ENCODE measurements at regions not wholly inside any gene's neighbourhood (a gene's known extent, or its start where the extent isn't known, plus 50 kb on each side); places are given as distances from the start of the nearest gene placed in this dataset.
"Not testable (repeated sequence)": the region's sequence is repeated elsewhere in the genome, so short reads cannot be mapped to it uniquely, and the experiment has no call there.

DNA sequence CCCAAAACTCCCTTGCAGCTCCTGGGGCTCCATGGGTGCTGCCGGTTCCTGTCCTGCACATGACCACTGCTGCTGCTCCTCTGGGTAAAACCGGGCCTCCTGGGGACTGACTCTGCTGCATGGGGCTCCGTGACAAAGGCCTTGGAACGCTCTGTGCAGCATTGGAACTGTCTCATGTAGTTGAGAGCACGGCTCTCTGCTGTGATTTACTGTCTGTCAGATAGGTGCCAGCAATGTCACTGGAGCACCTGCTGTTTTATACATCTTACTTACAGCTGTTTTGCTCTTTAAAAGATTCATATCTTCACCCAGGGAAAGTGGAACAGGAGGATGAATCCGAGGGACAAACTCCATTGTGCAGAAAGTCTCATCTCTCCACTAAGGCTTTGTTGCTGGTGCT lies 138.1 kb downstream of the YIPF5 start:
- DNase-seq: no peak
- in situ Hi-C loops (cut with MboI; ENCODE audit: low pct_unique_long_range_greater_than_20kb, low sequenced_read_pairs): no loop called here

DNA sequence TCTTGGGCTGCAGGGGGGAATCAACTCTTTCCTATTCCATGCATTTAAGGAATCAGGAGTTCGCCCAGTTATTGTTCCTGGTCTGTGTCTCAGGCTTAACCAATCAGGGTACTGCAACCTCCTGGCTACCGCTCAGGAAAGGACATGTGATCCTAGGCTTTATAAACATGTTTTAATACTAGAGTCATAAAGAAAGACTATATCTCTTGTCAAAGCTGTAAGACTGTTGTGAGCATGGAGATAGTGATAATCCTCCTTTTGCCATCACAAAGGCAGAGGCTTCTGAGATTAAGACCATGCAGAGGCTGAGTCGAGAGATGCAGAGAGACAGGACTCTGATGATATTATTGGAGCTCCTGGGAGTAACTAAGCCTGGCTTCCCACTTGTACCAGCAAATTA lies 137.0 kb downstream of the YIPF5 start:
- in situ Hi-C loops (cut with MboI; ENCODE audit: low pct_unique_long_range_greater_than_20kb, low sequenced_read_pairs): no loop called here
- DNase-seq: no peak

DNA sequence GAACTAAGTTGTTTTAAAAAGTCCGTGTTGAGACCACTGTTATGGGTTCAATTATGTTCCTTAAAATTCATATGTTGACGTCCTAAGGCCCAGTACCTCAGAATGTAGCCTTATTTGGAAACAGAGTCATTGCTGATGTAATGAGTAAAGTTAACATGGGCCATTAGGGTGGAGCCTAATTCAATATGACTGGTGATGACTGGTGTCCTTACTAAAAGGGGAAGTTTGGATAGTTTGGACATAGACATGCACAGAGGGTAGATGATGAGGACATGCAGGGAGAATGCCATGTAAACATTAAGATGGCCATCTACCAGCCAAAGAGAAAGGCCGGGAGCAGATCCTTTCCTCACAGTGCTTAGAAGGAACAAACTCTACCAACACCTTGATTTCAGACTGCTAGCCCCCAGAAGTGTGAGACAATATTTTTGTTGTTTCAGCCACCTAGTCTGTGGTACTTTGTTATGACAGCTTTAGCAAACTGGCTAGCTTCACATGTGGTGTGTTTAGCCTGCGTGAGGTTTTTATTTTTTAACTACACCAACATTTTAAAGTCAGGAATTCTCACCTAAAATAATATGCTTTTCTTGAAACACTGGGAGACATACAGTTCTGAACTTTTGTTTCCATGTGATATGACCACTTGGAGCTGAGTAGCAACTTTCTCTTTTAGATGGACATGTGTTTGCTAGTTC lies 135.3 kb downstream of the YIPF5 start:
- DNase-seq: no peak
- in situ Hi-C loops (cut with MboI; ENCODE audit: low pct_unique_long_range_greater_than_20kb, low sequenced_read_pairs): no loop called here

DNA sequence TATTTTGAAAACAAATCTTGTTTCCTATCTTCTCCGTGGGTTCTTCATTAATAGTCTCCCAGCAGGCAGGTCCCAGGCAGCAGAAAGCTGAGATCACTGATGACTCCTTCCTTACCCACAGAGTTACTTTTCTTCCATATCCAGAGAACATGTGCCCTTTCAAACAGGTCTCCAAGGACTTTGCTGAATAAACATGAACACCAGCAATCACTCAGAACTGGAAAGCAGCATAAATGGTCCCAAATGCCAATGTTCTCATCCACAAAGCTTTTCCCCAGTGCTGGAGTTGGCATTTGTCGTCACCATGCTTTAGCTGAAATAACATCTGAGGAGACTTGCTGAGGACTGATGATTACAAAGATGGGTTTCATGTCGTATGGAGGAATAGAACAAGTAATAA lies 134.0 kb downstream of the YIPF5 start:
- DNase-seq: no peak
- in situ Hi-C loops (cut with MboI; ENCODE audit: low pct_unique_long_range_greater_than_20kb, low sequenced_read_pairs): no loop called here

DNA sequence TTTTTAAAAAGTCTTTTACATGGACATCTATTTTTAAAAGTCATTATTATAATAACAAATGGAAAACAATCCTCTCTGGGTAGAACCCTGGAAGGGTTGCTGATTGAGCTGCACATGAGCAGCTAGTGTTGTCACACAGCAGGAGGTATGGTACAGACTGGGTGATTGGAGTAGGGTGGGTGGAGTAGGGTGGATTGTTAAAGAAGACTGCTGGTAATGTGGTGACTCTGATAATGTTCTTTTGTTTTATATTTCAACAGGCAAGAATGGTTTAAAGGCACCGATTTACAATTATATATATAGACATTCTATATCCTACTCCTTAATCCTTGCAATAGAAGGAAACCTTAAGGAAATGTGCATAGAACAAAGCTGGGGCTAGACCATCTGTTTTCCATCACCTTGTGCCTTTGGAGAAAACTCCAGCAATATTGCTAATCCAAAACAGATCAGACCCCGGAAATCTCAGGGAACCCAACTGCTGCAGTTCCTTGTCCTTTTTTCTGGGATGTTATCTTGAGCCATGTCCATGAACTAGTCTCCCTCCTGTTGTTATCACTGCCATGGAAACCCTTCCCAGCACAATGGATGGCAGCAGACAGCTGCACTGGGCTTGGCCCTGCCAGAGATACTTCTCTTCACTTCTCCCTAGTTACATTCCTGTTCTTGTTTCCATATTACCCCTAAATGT lies 129.7 kb downstream of the YIPF5 start:
- in situ Hi-C loops (cut with MboI; ENCODE audit: low pct_unique_long_range_greater_than_20kb, low sequenced_read_pairs): no loop called here
- no peak for DNase-seq

DNA sequence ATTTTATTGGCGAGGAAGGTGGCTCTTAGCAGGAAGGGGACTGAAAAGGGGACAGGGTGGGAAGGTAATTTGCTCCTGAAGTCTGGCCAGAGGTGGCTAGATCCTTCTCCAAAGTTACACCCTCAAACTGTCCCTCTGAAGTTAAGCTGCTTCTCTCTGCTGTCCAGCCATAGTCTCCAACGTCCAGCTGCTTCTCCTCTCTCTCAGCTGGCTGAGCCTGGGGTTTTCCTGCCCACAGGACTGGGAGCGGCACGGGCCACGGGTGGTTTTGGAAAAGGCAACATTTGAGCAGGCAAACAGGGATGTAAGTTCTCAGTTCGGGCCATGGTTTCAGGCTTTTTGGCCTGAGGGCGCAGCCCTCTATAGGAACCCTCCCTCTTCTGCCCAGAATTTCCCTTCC lies 128.3 kb downstream of the YIPF5 start:
- in situ Hi-C loops (cut with MboI; ENCODE audit: low pct_unique_long_range_greater_than_20kb, low sequenced_read_pairs): no loop called here
- DNase-seq: no peak

DNA sequence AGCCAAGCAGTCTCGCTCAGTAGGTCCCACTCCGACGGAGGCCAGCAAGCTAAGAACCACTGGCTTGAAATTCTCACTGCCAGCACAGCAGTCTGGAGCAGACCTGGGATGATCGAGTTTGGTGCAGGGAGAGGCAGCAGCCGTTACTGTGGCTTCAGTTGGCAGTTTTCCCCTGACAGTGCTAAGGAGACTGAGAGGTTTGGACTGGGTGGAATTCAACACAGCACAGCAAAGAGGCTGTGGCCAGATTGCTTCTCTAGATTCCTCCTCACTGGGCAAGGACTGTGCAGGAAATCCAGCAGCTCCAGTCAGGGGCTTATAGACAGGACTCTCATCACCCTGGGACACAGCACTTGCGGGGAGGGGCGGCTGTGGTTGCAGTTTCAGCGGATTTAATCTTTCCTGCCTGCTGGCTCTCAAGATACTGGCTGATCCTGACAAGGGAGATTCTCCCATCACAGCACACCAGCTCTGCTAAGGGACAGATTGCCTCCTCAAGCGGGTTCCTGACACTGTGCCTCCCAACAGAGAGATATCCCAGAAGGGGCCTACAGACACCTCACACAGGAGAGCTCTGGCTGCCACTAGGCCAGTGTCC lies 122.1 kb downstream of the YIPF5 start:
- DNase-seq: no peak
- in situ Hi-C loops (cut with MboI; ENCODE audit: low pct_unique_long_range_greater_than_20kb, low sequenced_read_pairs): no loop called here

DNA sequence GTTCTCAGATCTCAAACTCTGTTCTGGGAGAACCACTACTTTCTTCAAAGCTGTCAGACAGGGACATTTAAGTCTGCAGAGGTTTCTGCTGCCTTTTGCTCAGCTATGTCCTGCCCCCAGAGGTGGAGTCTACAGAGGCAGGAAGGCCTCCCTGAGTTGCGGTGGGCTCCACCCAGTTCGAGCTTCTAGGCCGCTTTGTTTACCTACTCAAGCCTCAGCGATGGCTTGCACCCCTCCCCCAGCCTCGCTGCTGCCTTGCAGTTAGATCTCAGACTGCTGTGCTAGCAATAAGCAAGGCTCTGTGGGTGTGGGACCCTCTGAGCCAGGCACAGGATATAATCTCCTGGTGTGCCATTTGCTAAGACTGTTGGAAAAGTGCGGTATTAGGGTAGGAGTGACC lies 115.1 kb downstream of the YIPF5 start:
- DNase-seq: not testable (repeated sequence)

DNA sequence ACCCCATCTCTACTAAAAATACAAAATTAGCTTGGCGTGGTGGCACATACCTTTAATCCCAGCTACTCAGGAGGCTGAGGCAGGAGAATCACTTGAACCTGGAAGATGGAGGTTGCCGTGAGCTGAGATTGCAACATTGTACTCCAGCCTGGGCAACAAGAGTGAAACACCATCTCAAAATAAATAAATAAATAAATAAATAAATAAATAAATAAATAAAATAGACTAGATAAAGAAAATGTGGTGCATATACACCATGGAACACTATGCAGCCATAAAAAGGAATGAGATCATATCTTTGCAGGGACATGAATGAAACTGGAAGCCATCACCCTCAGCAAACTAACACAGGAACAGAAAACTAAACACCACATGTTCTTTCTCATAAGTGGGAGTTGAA lies 110.4 kb downstream of the YIPF5 start:
- in situ Hi-C loops (cut with MboI; ENCODE audit: low pct_unique_long_range_greater_than_20kb, low sequenced_read_pairs); DNase-seq: not testable (repeated sequence)

More for the DNA sequence above, 115.1 kb downstream of the YIPF5 start:
- in situ Hi-C loops (cut with MboI; ENCODE audit: low pct_unique_long_range_greater_than_20kb, low sequenced_read_pairs): not testable (repeated sequence)

DNA sequence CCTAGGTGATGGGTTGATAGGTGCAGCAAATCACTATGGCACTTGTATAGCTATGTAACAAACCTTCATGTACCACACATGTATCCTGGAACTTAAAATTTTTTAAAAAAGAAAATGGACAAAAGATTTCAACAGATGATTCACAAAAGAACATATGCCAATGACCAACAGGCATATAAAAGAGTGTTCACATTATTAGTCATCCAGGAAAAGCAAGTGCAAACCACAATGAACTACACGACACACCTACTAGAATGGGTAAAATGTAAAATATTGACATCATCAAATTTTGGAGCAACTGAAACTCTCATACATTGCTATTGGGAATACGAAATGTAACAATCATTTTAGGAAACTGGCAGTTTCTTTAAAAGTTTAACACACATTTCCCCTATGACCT lies 109.9 kb downstream of the YIPF5 start:
- no peak for DNase-seq
- in situ Hi-C loops (cut with MboI; ENCODE audit: low pct_unique_long_range_greater_than_20kb, low sequenced_read_pairs): no loop called here

DNA sequence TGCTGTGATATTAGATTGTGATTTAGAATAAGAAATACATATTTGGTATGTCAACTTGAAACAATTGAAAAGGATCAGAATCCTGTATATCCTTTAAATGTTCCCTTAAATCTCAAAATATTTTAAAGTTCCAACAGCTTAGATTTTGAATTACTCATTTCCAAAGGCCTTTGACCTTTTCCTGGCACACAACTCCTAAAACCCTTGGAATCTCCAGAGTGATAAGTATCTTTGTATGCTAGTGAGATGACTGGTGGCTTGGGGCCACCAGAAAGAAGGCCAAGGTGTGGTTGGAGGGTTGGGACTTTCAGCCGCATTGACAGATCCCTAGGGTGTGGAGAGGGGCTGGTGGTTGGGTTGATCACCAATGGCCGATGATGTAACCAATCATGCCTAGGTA lies 104.7 kb downstream of the YIPF5 start:
- DNase-seq: no peak
- in situ Hi-C loops (cut with MboI; ENCODE audit: low pct_unique_long_range_greater_than_20kb, low sequenced_read_pairs): no loop called here

DNA sequence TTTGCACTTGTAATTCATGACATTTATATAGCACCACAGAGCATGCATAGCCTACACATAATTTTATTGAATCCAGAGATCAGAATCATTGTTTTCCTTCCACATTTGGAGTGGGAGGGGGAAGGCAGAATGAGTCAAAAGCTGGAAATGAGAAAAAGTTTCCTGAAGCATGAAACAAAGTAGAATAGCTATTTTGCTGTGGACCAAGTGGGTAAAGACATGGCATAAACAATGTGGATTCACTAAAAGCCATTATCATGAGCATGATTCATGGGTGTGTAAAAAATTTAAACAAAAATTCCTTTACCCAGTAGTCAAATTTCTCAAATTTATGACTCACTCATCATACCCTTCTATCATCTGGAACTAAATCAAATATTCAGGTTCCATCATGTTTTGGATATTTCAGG lies 97.9 kb downstream of the YIPF5 start:
- DNase-seq: no peak
- in situ Hi-C loops (cut with MboI; ENCODE audit: low pct_unique_long_range_greater_than_20kb, low sequenced_read_pairs): no loop called here

DNA sequence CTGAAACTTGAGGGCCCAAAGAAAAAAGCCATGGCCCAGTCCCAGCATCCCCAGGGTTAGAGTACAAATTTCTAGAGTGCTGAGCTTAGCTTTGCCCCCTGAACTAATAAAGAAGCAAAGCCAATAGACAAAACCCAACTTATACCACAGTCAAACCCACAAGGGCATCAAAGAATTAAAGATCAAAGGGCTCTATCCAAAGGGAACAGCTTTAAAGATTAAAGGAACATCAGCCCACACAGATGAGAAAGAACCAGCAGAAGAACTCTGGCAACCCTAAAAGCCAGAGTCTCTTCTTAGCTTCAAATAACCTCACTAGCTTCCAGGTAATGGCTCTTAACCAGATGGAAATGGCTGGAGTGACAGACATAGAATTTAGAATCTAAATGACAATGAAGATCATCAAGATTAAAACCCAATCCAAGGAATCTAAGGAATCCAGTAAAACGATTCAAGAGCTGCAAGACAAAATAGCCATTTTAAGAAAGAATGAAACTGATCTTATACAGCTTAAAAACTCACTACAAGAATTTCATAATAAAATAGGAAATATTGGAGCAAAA lies 93.9 kb downstream of the YIPF5 start:
- DNase-seq: no peak
- in situ Hi-C loops (cut with MboI; ENCODE audit: low pct_unique_long_range_greater_than_20kb, low sequenced_read_pairs): no loop called here

DNA sequence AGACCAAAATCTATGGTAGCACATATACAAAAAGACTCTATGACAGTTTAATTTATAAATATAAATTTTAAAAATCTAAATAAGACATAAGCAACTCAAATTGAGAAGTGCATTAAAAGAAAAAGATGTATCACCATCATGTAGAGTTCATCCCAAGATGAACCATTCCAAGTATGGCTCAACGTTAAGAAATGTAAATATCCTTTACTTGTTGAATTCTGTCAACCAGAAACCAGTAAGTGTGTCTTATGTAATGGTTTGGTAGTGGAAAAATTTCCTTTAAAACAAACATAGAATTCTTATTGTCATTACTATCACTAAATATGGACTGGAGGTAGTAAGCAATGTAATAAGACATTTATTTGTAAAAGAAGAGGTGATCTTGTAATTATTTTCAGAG lies 87.3 kb downstream of the YIPF5 start:
- DNase-seq: no peak
- in situ Hi-C loops (cut with MboI; ENCODE audit: low pct_unique_long_range_greater_than_20kb, low sequenced_read_pairs): no loop called here

DNA sequence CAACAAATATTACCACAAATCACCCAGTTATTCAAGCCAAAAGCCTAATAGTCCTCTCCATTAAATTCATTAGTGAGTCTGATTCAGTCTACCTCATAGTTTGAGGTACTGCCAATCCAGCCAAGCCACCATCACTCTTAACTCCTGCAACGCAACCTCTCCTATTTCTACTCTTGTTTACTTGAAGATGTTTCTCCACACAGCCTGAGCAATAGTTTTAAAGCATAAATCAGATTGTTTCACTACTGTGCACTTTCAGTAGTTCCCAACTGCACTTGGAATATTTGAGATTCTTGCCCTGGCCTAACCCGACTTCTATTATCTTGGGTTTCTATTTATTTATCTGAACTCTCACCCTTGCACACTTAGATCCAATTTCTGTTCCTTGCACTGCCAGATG lies 85.5 kb downstream of the YIPF5 start:
- DNase-seq: no peak
- in situ Hi-C loops (cut with MboI; ENCODE audit: low pct_unique_long_range_greater_than_20kb, low sequenced_read_pairs): no loop called here

DNA sequence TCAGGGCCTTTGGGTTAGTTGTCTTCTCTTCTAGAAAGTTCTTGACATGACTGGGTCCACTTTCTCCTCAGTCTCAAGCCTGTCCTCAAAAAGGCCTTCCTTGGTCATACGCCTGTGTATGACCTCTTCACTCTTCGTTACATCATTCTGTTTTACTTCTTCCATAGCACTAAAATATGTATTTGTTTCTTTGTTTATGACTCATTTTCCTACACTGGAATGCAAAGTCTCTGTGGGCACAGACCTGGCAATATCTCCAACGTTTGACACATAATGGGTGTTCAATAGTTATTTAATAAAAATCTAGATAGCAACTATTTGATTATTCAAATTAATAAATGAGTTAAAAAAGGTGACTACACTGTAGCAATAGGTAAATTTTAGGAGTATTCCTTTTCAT lies 85.1 kb downstream of the YIPF5 start:
- in situ Hi-C loops (cut with MboI; ENCODE audit: low pct_unique_long_range_greater_than_20kb, low sequenced_read_pairs): no loop called here
- DNase-seq: no peak

DNA sequence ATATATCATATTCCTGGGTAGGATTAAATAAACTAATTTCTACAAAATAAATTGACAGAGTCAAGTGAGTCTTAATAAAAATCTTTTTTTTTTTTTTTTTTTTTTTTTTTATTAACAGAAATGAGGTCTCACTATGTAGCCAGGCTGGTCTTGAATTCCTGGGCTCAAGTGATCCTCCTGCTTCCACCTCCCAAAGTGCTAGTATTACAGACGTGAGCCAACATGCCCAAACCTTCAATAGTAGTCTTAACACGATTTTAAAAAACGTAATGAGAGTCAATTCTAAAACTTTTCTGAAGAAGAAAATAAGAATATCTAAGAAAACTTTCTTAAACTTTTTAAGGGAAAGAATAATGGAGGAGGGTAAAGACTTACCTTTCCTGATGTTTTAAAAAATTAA lies 84.2 kb downstream of the YIPF5 start:
- DNase-seq: no peak

DNA sequence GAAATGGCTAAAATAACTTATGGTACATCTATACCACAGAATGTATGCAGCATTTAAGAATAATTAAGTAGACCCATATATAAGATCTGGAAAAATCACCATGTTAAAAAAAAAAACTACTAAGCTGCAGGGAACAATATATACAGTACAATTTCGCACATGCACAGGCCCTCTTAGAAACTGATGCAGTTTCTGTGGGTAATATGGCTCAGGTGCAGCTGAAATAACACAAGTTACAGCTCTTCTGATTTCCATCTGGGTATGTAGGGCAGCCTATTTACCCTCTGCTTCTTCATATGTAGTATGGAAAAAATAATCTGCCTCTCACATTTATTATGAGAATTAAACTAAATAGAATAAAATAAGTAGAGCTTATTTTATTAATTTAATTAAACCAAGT lies 82.9 kb downstream of the YIPF5 start:
- in situ Hi-C loops (cut with MboI; ENCODE audit: low pct_unique_long_range_greater_than_20kb, low sequenced_read_pairs): no loop called here
- no peak for DNase-seq

More for the DNA sequence above, 84.2 kb downstream of the YIPF5 start:
- in situ Hi-C loops (cut with MboI; ENCODE audit: low pct_unique_long_range_greater_than_20kb, low sequenced_read_pairs): no loop called here

DNA sequence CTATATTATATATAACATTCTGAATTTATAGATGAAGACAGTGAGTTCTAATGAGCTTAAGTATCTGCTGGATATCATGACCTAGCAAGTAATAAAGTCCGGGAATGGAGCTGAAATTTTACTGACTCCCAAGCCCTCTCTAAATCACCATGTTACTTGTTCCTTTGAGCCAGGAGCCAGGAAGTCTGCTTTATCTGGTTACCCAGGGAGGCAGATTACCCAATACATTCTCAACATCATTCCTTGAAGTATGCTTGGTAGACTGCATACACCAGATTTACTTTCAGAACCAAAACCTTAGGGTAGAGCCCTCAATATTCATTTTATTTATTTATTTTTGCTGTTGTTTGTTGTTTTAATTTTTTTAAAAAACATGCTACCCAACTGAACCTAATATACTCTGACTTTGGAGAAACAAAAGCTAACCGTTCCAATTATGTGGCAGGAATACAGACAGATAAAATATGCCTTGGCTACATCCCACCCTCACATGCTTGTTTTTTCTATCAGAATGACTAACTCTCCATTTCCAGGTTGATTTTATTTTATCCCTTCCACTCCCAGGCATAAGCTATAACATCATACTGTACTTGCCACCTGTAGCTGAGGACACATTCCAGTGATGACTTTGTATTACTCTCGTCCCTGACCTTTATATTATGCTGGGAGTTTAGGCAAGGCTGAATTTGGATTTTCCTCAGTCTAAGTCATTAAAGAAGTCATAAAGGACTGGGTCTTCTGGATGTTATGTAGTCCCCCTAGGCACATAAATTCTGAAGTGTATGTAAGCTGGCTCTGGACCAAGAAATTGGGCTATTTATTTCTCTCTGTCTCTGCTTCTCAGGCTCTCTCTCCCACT lies 82.0 kb downstream of the YIPF5 start:
- no peak for DNase-seq
- in situ Hi-C loops (cut with MboI; ENCODE audit: low pct_unique_long_range_greater_than_20kb, low sequenced_read_pairs): no loop called here
